ENCODE measurements at regions not wholly inside any gene's neighbourhood (a gene's known extent, or its start where the extent isn't known, plus 50 kb on each side); places are given as distances from the start of the nearest gene placed in this dataset.

GRCh38 chr2:64785245-64785644, 131.5 kb upstream of the SERTAD2 start:
- DNase-seq = no peak
- H3K9me2 ChIP-seq = no peaks in the 10 kb centered on the region
- H3F3A ChIP-seq (replicated peaks; ENCODE audit: insufficient read depth) = peaks cover 10% of the 10 kb centered on the region
- CTCF ChIA-PET = interaction anchor here (1.1 kb wide), 1 partner anchor 12 kb away, joined by 3 read pairs; no protein-coding TSS in a partner anchor
- no peak overlapping the region for H3K4me3 ChIP-seq (ENCODE audit: low read depth in 2 of 2, low read length in 1 of 2)
- peaks cover 0 to 14% of the 10 kb centered on the region in 2 experiments; a peak in 1 of 4 replicates for H3K4me1 ChIP-seq (ENCODE audit: control insufficient read depth in 1 of 2, insufficient read depth in 2 of 2, low read depth in 1 of 2, low read length in 1 of 2)
- H4K20me1 ChIP-seq (ENCODE audit: insufficient read depth) = no peaks in the 10 kb centered on the region
- H3K27me3 ChIP-seq (ENCODE audit: insufficient read depth) = no peaks in the 10 kb centered on the region
- H3K79me2 ChIP-seq (ENCODE audit: insufficient read depth) = no peaks in the 10 kb centered on the region
- H3K27ac ChIP-seq (ENCODE audit: low read depth in 2 of 2, low read length in 1 of 2) = no peak overlapping the region
- H2AFZ ChIP-seq (ENCODE audit: low read depth) = no peak overlapping the region
- no peak overlapping the region for H3K4me2 ChIP-seq
- no peaks in the 10 kb centered on the region for H3K36me3 ChIP-seq (replicated peaks in 1 of 2; ENCODE audit: control insufficient read depth in 1 of 2, insufficient read depth in 2 of 2, low read length in 1 of 2)
- WGBS (ENCODE audit: low lambda C conversion rate) = 97% methylated on average over 3 of the region's 3 CpGs
- TF ChIP-seq USF2 (IDR thresholded peaks at IDR 0.05; ENCODE audit: borderline replicate concordance, low read depth, low read length) (no peak), USF1 (IDR thresholded peaks at IDR 0.05; ENCODE audit: borderline replicate concordance, low read depth) (no peak), MXI1 (IDR thresholded peaks at IDR 0.05; ENCODE audit: low read depth, low read length) (no peak), FOXJ3 (CRISPR knock-in tag; IDR thresholded peaks at IDR 0.05) (no peak), RFX5 (IDR thresholded peaks at IDR 0.05; ENCODE audit: low read length) (no peak), FOXM1 (IDR thresholded peaks at IDR 0.05; ENCODE audit: low read depth) (no peak)
- POLR2A ChIA-PET = no interaction called here
- H3K9me3 ChIP-seq = no peaks in the 10 kb centered on the region
- no peak overlapping the region for H3K9ac ChIP-seq

- H2AFZ ChIP-seq (ENCODE audit: low read depth) = no peak overlapping the region
- CTCF ChIA-PET = no interaction called here
- no peaks in the 10 kb centered on the region for H3K27me3 ChIP-seq (ENCODE audit: insufficient read depth)
- H3K9ac ChIP-seq = no peak overlapping the region
- H3K27ac ChIP-seq (ENCODE audit: low read depth in 2 of 2, low read length in 1 of 2) = no peak overlapping the region
- no peaks in the 10 kb centered on the region for H3K9me2 ChIP-seq
- H3K9me3 ChIP-seq = no peaks in the 10 kb centered on the region
- H3K79me2 ChIP-seq (ENCODE audit: insufficient read depth) = no peaks in the 10 kb centered on the region
- no peaks in the 10 kb centered on the region for H4K20me1 ChIP-seq (ENCODE audit: insufficient read depth)
- no peak overlapping the region for H3K4me2 ChIP-seq
- no peak for DNase-seq
- TF ChIP-seq GABPA (IDR thresholded peaks at IDR 0.05; ENCODE audit: low read depth) (no peak), IRF3 (IDR thresholded peaks at IDR 0.05; ENCODE audit: low read depth, low read length) (no peak), USF2 (IDR thresholded peaks at IDR 0.05; ENCODE audit: borderline replicate concordance, low read depth, low read length) (no peak), CTCF (IDR thresholded peaks at IDR 0.05) (no peak), SIN3A (IDR thresholded peaks at IDR 0.05; ENCODE audit: borderline replicate concordance, low read depth, low read length) (no peak), EP300 (IDR thresholded peaks at IDR 0.05; ENCODE audit: borderline replicate concordance in 1 of 2, low read depth in 1 of 2, low read length in 1 of 2) (no peak), REST (IDR thresholded peaks at IDR 0.05; ENCODE audit: low read depth, low read length) (no peak)
- no peaks in the 10 kb centered on the region for H3K36me3 ChIP-seq (replicated peaks in 1 of 2; ENCODE audit: control insufficient read depth in 1 of 2, insufficient read depth in 2 of 2, low read length in 1 of 2)
- POLR2A ChIA-PET = no interaction called here
- H3F3A ChIP-seq (replicated peaks; ENCODE audit: insufficient read depth) = peaks cover 7% of the 10 kb centered on the region
- no peak overlapping the region for H3K4me3 ChIP-seq (ENCODE audit: low read depth in 2 of 2, low read length in 1 of 2)
- H3K4me1 ChIP-seq (ENCODE audit: control insufficient read depth in 1 of 2, insufficient read depth in 2 of 2, low read depth in 1 of 2, low read length in 1 of 2) = peaks cover 0 to 11% of the 10 kb centered on the region in 2 experiments; a peak in 1 of 4 replicates
These were observed 132.8 kb upstream of the SERTAD2 start for GRCh38 chr2:64786343-64787018.
